Activated CD8-positive, alpha-beta memory T cell treated with anti-CD3 and anti-CD28 coated beads, Interleukin-2, amount 10 ng/mL, durations not matched to agents 7 days and 5 days (primary cell): ENCODE measurements at regions not wholly inside any gene's neighbourhood (a gene's known extent, or its start where the extent isn't known, plus 50 kb on each side); places are given as distances from the start of the nearest gene placed in this dataset.

ENCODE experiments used
- ATAC-seq: fragments of 150-1000 bp; cut with Tn5 transposase; one replicate; pipeline ENCODE4 v1.10.0; 2021; ENCODE audit warnings: moderate library complexity
- CTCF ChIA-PET: fragments of 350-600 bp; sonication (Branson Sonifier 250); formaldehyde crosslinking; loops from one replicate; lab custom pipeline; 2021; ENCODE audit warnings: antibody characterized with exemption; lab: Charles Lee
- DNase-seq: peaks from one replicate; pipeline ENCODE4 v3.0.0-alpha.2; 2020
- H3K27ac Mint-ChIP-seq: one replicate; pipeline ENCODE4 v1.8.0; 2021; ENCODE audit warnings: mild to moderate bottlenecking, mixed read lengths
- H3K27me3 Mint-ChIP-seq: one replicate; pipeline ENCODE4 v1.8.0; 2021; ENCODE audit warnings: mixed read lengths
- H3K36me3 Mint-ChIP-seq: one replicate; pipeline ENCODE4 v1.8.0; 2021; ENCODE audit warnings: mild to moderate bottlenecking, mixed read lengths
- H3K4me1 Mint-ChIP-seq: one replicate; pipeline ENCODE4 v1.8.0; 2021; ENCODE audit warnings: mixed read lengths
- H3K4me3 Mint-ChIP-seq: one replicate; pipeline ENCODE4 v1.8.0; 2021; ENCODE audit warnings: mild to moderate bottlenecking, moderate library complexity, mixed read lengths
- H3K9me3 Mint-ChIP-seq: one replicate; pipeline ENCODE4 v1.8.0; 2022; ENCODE audit warnings: low read depth, mixed read lengths

DNA sequence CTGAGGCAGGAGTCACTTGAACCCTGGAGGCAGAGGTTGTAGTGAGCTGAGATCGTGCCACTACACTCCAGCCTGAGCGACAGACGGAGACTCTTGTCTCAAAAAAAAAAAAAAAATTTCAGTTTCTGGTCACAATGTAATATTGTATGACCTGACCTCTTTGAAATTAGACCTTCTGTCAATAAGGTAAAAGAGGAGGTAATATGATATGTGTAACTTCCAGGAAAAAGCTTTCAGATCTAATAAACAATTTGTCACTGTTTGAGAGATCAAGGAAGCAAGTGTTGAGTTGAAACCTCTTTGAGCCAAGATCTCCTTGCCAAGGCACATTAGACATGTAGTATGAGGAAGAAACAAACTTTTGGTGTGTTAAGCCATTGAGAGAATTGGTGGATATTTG lies 101.7 kb upstream of the ATF7IP start:
- H3K36me3 Mint-ChIP-seq = peaks cover 10% of the 10 kb centered on the region
- H3K4me3 Mint-ChIP-seq = no peak overlapping the region
- H3K9me3 Mint-ChIP-seq = peaks cover 9% of the 10 kb centered on the region
- no peak overlapping the region for H3K27ac Mint-ChIP-seq
- CTCF ChIA-PET = interaction anchor here (1.3 kb wide), 2 partner anchors 10 to 11 kb away, joined by 3 to 4 read pairs; no protein-coding TSS in a partner anchor
- no peaks in the 10 kb centered on the region for H3K27me3 Mint-ChIP-seq
- no peak for DNase-seq
- H3K4me1 Mint-ChIP-seq = peaks cover 8% of the 10 kb centered on the region
- ATAC-seq = no peak

DNA sequence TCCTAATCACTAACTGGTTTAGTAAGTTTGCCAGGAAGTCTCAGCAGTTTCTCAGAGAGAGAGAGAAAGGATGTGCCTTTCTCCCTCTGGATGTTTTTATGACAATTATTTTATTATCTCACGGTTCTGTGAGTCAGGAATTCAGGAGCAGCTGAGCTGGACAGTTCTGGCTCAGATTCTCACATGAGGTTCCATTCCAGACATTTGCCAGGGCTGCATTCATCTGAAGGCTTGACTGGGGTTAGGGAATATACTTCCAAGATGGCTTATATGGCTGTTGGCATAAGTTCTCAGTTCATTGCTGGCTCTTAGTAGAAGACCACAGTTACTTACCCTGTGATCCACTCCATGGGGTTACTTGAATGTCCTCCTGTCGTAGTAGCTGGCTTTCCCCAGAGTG lies 101.2 kb upstream of the ATF7IP start:
- Mint-ChIP-seq H3K9me3 (peaks cover 9% of the 10 kb centered on the region), H3K4me1 (peaks cover 6% of the 10 kb centered on the region), H3K27ac (no peak overlapping the region), H3K4me3 (no peak overlapping the region), H3K36me3 (peaks cover 7% of the 10 kb centered on the region), H3K27me3 (no peaks in the 10 kb centered on the region)
- no peak for ATAC-seq
- no peak for DNase-seq
- CTCF ChIA-PET = interaction anchor here (1.3 kb wide), 1 partner anchor 11 kb away, joined by 4 read pairs; no protein-coding TSS in a partner anchor

DNA sequence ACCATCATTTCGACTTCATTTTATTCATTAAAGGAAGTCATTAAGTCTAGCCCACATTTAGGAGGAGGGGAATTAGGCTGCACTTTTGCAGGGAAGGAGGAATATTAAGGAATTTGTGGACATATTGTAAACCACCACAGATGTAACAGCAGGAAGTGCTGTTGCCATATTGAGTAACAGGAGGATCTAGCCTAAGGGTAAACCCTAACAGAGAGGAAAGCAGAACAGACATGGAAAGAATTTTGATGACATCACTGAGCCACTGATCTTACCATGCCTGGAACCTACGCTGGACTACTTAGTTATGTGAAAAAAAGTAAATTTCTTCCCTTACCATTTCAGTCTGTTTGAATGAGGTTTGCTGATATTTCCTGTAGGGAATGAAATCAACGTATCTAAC lies 100.7 kb upstream of the ATF7IP start:
- Mint-ChIP-seq H3K4me3 (no peak overlapping the region), H3K36me3 (peaks cover 7% of the 10 kb centered on the region), H3K4me1 (peaks cover 6% of the 10 kb centered on the region), H3K9me3 (peaks cover 6% of the 10 kb centered on the region), H3K27me3 (no peaks in the 10 kb centered on the region), H3K27ac (no peak overlapping the region)
- ATAC-seq = no peak
- CTCF ChIA-PET = no interaction called here
- no peak for DNase-seq

DNA sequence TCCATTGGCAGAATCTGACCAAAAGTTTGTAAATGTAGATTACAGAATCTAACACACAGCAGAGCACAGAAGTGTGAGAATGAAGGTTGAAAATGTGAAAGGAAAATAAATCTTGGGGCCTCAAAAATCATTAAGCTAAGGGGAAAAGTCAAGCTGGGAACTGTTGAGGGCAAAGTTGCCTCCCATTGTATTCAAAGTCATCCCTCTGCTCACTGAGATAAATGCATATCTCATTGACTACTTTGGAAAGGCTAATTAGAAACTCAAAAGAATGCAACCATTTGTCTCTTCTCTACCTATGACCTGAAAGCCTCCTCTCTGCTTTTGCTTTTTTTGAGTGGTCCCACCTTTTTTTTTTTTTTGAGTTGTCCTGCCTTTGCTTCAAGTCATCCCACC lies 97.4 kb upstream of the ATF7IP start:
- Mint-ChIP-seq H3K27ac (no peak overlapping the region), H3K4me1 (peaks cover 5% of the 10 kb centered on the region), H3K27me3 (no peaks in the 10 kb centered on the region), H3K4me3 (no peak overlapping the region), H3K9me3 (peaks cover 8% of the 10 kb centered on the region), H3K36me3 (peaks cover 6% of the 10 kb centered on the region)
- CTCF ChIA-PET = no interaction called here
- no peak for DNase-seq
- ATAC-seq = no peak

DNA sequence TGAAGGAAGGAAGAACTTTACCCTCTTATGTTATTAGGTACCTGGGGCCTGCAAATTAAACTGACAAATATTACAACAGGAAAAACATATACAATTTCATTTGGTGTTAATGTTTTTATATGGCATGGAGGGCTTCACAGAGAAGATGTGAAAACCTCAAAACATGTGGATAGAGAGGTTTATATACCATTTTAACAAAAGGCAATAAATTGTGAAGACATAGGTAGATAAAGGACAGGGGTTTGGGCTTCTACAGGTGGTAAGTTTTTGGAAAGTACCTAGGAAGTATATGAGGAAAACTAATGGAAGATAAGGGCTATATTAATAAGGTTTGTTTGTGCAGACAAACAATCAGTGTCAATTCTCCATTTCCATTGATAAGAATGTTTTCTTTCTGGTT lies 95.1 kb upstream of the ATF7IP start:
- DNase-seq (no peak), ATAC-seq (no peak)
- peaks cover 5% of the 10 kb centered on the region for H3K4me1 Mint-ChIP-seq
- no peak overlapping the region for H3K4me3 Mint-ChIP-seq
- CTCF ChIA-PET = no interaction called here
- H3K36me3 Mint-ChIP-seq = peaks cover 4% of the 10 kb centered on the region
- peaks cover 6% of the 10 kb centered on the region for H3K9me3 Mint-ChIP-seq
- no peaks in the 10 kb centered on the region for H3K27me3 Mint-ChIP-seq
- H3K27ac Mint-ChIP-seq = no peak overlapping the region

DNA sequence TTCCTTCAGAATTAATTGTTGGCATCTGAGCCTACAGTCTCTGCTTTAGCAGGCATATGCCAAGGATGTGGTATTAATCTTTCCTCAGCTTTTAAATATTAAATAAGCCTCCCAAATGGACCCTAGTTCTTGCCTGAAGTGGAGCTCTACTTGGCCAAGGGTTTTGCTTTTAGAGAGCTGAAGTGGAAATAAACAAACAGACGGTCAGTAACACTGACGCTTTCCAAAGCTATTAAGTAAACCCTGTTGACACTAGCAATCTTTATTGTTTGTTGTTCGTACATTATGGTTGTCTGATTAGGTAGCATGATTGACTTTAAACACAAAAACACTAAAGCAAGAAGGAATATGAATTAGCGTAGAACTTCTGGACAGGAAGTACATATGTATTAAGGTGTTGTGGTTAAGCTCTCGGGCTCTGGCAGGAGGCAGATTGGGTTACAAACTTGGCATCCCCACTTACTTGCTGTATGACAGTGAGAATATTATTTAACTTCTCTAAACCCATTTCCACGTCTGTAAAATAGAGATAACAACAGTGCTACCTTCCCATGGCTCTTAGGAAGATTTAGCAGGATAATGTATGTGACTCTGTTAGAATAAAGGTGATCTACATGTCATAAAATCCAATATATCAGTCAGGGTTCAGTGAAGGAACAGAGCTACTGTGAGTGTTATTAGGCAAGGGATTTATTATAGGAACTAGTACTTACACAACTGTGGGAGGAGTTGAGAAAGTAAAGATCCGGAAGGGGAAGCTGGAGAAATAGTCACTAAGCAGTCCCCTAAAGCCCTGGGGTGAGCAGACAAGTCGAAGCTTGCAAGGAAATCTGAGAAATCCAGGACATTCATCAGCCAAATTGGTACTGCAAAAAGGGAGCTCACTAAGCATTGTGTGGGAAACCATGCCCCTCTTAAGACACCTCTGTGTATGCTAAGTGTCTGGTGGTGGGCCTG lies 92.2 kb upstream of the ATF7IP start:
- CTCF ChIA-PET = interaction anchor here (1.0 to 3.0 kb wide), 5 partner anchors 11 to 86 kb away, joined by 3 to 14 read pairs (median 3); no protein-coding TSS in a partner anchor
- H3K36me3 Mint-ChIP-seq = peaks cover 4% of the 10 kb centered on the region
- H3K4me1 Mint-ChIP-seq = peaks cover 15% of the 10 kb centered on the region
- no peak for DNase-seq
- H3K27me3 Mint-ChIP-seq = no peaks in the 10 kb centered on the region
- peaks cover 6% of the 10 kb centered on the region for H3K9me3 Mint-ChIP-seq
- H3K27ac Mint-ChIP-seq = no peak overlapping the region
- no peak overlapping the region for H3K4me3 Mint-ChIP-seq
- no peak for ATAC-seq

DNA sequence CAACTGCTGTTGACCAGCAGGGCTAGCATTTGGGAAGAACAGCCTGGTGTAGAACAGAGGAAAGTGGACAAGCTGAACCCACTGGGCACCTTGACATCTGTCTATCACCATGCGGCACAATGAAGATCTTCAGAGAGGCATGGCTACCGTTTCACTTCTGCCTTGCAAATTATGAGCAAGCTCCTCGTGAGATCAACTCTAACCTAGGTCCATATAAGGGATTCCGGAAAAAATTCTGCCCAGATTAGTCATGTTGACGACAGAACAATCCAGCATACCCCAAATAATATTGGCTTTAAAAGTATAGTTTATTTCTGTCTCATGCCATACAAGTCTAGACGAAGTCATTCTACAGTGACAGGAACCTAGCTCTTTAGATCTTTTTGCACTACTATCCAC lies 91.6 kb upstream of the ATF7IP start:
- Mint-ChIP-seq H3K4me1 (peaks cover 15% of the 10 kb centered on the region), H3K9me3 (peaks cover 6% of the 10 kb centered on the region), H3K27ac (no peak overlapping the region), H3K36me3 (peaks cover 4% of the 10 kb centered on the region), H3K4me3 (no peak overlapping the region), H3K27me3 (no peaks in the 10 kb centered on the region)
- ATAC-seq (no peak), DNase-seq (no peak)
- CTCF ChIA-PET = interaction anchor here (0.6 to 3.0 kb wide), 5 partner anchors 12 to 696 kb away, joined by 3 to 14 read pairs (median 3); no protein-coding TSS in a partner anchor

DNA sequence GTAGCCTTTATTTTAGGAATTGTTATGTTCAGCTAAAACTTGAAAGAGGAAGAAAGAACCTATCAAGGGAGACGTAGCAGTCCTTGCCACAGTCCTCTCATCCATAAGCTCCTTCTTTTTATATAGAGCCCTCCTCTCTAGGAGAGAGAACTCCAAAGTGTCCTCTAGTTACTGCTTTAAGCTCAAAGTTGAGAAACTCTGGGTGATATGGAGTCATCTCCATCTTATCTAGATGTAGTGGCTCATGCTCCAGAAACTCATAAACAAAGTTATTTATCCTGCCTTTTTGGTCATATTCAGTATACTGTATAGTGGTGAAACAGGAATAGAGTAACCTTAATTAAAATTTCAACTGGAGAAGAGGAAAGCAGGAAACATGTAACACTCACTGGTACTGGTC lies 90.4 kb upstream of the ATF7IP start:
- no peak overlapping the region for H3K27ac Mint-ChIP-seq
- H3K36me3 Mint-ChIP-seq = peaks cover 4% of the 10 kb centered on the region
- no peak for ATAC-seq
- peaks cover 9% of the 10 kb centered on the region for H3K9me3 Mint-ChIP-seq
- CTCF ChIA-PET = interaction anchor here (0.7 to 3.0 kb wide), 4 partner anchors 11 to 68 kb away, joined by 3 to 14 read pairs (median 4); no protein-coding TSS in a partner anchor
- H3K4me3 Mint-ChIP-seq = no peak overlapping the region
- no peaks in the 10 kb centered on the region for H3K27me3 Mint-ChIP-seq
- H3K4me1 Mint-ChIP-seq = peaks cover 15% of the 10 kb centered on the region
- DNase-seq = no peak

DNA sequence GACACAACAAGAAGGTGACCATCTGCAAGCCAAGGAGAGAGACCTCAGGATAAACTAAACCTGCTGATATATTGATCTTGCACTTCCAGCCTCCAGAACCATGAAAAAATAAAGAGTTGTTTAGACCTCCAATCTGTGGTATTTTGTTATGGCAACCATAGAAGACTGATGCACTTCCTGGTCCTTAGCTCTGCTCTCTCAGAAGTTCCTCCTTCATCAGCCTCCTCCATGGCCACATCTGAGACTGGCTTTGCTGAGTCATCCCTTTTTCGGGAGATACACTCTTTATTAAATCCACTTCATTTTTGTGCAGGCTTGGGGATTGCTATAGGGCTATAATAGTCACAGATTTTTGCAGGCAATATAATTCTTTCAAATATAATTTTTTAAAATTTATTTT lies 89.6 kb upstream of the ATF7IP start:
- Mint-ChIP-seq H3K9me3 (peaks cover 9% of the 10 kb centered on the region), H3K4me1 (peaks cover 15% of the 10 kb centered on the region), H3K27me3 (no peaks in the 10 kb centered on the region), H3K27ac (no peak overlapping the region), H3K4me3 (no peak overlapping the region), H3K36me3 (peaks cover 3% of the 10 kb centered on the region)
- no peak for DNase-seq
- ATAC-seq = peak; percentile 33
- CTCF ChIA-PET = interaction anchor here (1.4 kb wide), 1 partner anchor 12 kb away, joined by 4 read pairs; no protein-coding TSS in a partner anchor

DNA sequence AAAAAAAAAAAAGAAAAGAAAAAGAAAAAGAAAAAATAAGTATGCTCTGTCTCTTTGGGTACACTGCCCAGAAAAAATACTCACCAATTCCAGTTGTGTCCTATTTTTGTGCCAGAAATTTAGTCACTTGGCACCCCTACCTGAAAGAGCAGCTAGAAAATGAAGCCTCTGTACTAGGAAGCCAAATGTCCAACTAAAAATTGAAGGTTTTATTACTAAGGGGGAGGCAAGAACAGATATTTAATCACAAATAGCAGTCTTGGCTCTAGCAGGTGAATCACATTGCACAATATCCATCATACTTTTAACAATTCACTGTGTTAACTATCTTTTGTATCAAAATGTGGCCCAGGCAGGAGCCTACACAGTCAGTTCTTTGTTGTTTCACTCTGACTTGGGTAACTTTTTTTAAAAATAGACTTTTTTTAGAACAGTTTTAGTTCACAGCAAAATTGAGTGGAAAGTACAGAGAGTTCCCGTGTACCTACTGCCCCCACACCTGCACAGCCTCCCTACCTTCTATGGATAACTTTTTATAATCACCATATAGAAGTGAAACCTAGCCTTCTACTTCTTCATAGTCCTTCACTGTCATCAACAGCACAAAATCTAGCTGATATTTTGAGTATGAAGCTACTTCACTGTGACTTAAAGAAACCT lies 87.1 kb upstream of the ATF7IP start:
- peaks cover 3% of the 10 kb centered on the region for H3K36me3 Mint-ChIP-seq
- peaks cover 10% of the 10 kb centered on the region for H3K9me3 Mint-ChIP-seq
- H3K4me1 Mint-ChIP-seq = peaks cover 11% of the 10 kb centered on the region
- H3K27ac Mint-ChIP-seq = no peak overlapping the region
- no peak for DNase-seq
- CTCF ChIA-PET = interaction anchor here (1.6 kb wide), 1 partner anchor 11 kb away, joined by 3 read pairs; no protein-coding TSS in a partner anchor
- no peak overlapping the region for H3K4me3 Mint-ChIP-seq
- no peaks in the 10 kb centered on the region for H3K27me3 Mint-ChIP-seq
- no peak for ATAC-seq

DNA sequence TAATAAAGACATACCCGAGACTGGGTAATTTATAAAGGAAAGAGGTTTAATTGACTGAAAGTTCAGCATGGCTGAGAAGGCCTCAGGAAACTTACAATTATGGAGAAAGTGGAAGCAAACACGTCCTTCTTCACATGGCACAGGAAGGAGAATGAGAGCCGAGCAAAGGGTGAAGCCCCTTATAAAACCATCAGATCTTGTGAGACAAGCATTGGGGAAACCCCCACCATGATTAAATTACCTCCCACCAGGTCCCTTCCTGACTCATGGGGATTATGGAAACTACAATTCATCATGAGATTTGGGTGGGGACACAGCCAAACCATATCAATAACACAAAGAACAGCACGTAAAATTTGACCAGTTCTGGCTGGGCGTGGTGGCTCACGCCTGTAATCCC lies 85.6 kb upstream of the ATF7IP start:
- Mint-ChIP-seq H3K4me3 (no peak overlapping the region), H3K27ac (no peak overlapping the region), H3K4me1 (peaks cover 13% of the 10 kb centered on the region), H3K36me3 (peaks cover 3% of the 10 kb centered on the region), H3K9me3 (peaks cover 10% of the 10 kb centered on the region), H3K27me3 (no peaks in the 10 kb centered on the region)
- CTCF ChIA-PET = interaction anchor here (1.6 kb wide), 1 partner anchor 10 kb away, joined by 3 read pairs; no protein-coding TSS in a partner anchor
- no peak for ATAC-seq
- DNase-seq = no peak

DNA sequence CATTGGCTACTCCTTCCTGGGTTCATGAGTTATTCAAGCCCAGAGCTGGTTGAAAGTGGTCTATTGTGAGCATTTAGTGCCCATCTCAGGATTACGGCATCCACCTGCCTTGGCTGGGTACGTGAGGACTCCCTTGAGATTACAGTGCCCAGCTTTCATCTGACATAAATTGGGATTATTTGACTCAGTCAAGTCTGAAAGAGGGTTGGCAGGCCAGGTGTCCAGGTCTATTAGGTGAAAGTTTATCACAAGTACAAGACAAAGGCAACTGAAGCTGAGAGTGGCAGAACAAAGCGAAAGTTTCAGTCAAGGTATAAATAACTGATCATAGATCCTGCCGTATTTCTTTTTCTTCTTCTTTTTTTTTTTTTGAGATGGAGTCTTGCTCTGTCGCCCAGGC lies 84.6 kb upstream of the ATF7IP start:
- H3K4me1 Mint-ChIP-seq = peaks cover 9% of the 10 kb centered on the region
- ATAC-seq (no peak), DNase-seq (no peak)
- no peaks in the 10 kb centered on the region for H3K27me3 Mint-ChIP-seq
- H3K4me3 Mint-ChIP-seq = no peak overlapping the region
- peaks cover 10% of the 10 kb centered on the region for H3K9me3 Mint-ChIP-seq
- H3K27ac Mint-ChIP-seq = no peak overlapping the region
- CTCF ChIA-PET = no interaction called here
- peaks cover 3% of the 10 kb centered on the region for H3K36me3 Mint-ChIP-seq

DNA sequence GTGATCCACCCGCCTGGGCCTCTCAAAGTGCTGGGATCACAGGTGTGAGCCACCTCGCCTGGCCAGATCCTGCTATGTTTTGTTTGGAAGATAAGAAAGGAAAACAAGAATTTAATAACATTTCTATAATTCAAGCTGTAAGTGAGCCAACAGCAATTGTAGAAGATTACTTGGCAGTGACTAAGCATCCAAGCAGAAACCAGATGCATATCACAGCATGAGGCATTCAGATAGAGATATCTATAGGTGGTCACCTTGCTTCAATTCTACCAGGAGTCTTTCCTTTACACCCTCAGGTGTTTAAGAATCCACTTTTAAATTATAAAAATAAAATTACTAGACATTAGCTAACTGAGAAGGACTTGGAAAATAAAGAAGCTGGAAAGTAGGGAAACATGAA lies 83.9 kb upstream of the ATF7IP start:
- Mint-ChIP-seq H3K4me1 (peaks cover 7% of the 10 kb centered on the region), H3K36me3 (peaks cover 3% of the 10 kb centered on the region), H3K27me3 (no peaks in the 10 kb centered on the region), H3K9me3 (peaks cover 10% of the 10 kb centered on the region), H3K4me3 (no peak overlapping the region), H3K27ac (no peak overlapping the region)
- DNase-seq (no peak), ATAC-seq (no peak)
- CTCF ChIA-PET = no interaction called here
